H9 (cell line): ENCODE measurements at regions not wholly inside any gene's neighbourhood (a gene's known extent, or its start where the extent isn't known, plus 50 kb on each side); places are given as distances from the start of the nearest gene placed in this dataset.

Source experiments
- DNase-seq: peaks from one replicate; pipeline ENCODE4 v3.0.0-alpha.2; 2017
- H2AFZ ChIP-seq: one replicate; pipeline ENCODE4 v1.6.1; 2013; ENCODE audit warnings: mild to moderate bottlenecking, low read length, control low read depth, moderate library complexity
- H2AK5ac ChIP-seq: 2 replicates; pipeline ENCODE4 v1.6.1; 2013; ENCODE audit warnings: low read length, control low read depth, mixed read lengths; ENCODE audit not compliant: insufficient read length
- H2BK120ac ChIP-seq: one replicate; pipeline ENCODE4 v1.6.1; 2013; ENCODE audit warnings: low read depth, mild to moderate bottlenecking, low read length, control low read depth, inconsistent platforms; ENCODE audit not compliant: poor library complexity, severe bottlenecking
- H2BK12ac ChIP-seq: 2 replicates; pipeline ENCODE4 v1.6.1; 2013; ENCODE audit warnings: low read length, control low read depth, mixed read lengths, low read depth; ENCODE audit not compliant: insufficient read length
- H2BK15ac ChIP-seq: 2 replicates; pipeline ENCODE4 v1.6.1; 2013; ENCODE audit warnings: low read depth, low read length, control low read depth
- H2BK20ac ChIP-seq: one replicate; pipeline ENCODE4 v1.6.1; 2013; ENCODE audit warnings: low read depth, mild to moderate bottlenecking, low read length, control low read depth, inconsistent platforms; ENCODE audit not compliant: poor library complexity, severe bottlenecking
- H2BK5ac ChIP-seq: 2 replicates; pipeline ENCODE4 v1.6.1; 2013; ENCODE audit warnings: low read length, control low read depth, mixed read lengths; ENCODE audit not compliant: insufficient read length
- H3K14ac ChIP-seq: 2 replicates; pipeline ENCODE4 v1.6.1; 2013; ENCODE audit warnings: low read length, control low read depth; ENCODE audit not compliant: insufficient read depth
- H3K18ac ChIP-seq: 2 replicates; pipeline ENCODE4 v1.6.1; 2013; ENCODE audit warnings: low read depth, mild to moderate bottlenecking, mixed read lengths, low read length, control low read depth; ENCODE audit not compliant: insufficient read length
- H3K23ac ChIP-seq: 2 replicates; pipeline ENCODE4 v1.6.1; 2013; ENCODE audit warnings: low read length, control low read depth, mixed read lengths, low read depth; ENCODE audit not compliant: insufficient read length
- H3K23me2 ChIP-seq: 2 replicates; pipeline ENCODE4 v1.6.1; 2013; ENCODE audit warnings: low read depth, mild to moderate bottlenecking, mixed read lengths, low read length, control low read depth; ENCODE audit not compliant: insufficient read length, poor library complexity, severe bottlenecking
- H3K27ac ChIP-seq: 2 replicates; pipeline ENCODE4 v1.5.1; 2013; ENCODE audit warnings: low read length, control low read depth, mixed read lengths, low read depth; ENCODE audit not compliant: insufficient read length
- H3K27me3 ChIP-seq: 2 replicates; pipeline ENCODE4 v1.6.1; 2013; ENCODE audit warnings: low read length, control low read depth, inconsistent platforms; ENCODE audit not compliant: insufficient read depth
- H3K4ac ChIP-seq: 2 replicates; pipeline ENCODE4 v1.6.1; 2013; ENCODE audit warnings: low read depth, mild to moderate bottlenecking, control low read depth, inconsistent platforms, low read length, moderate library complexity
- H3K4me1 ChIP-seq: 2 replicates; pipeline ENCODE4 v1.6.1; 2013; ENCODE audit warnings: low read length, control low read depth, inconsistent platforms; ENCODE audit not compliant: insufficient read depth
- H3K4me2 ChIP-seq: 2 replicates; pipeline ENCODE4 v1.6.1; 2013; ENCODE audit warnings: low read length, control low read depth, mixed read lengths; ENCODE audit not compliant: insufficient read length, insufficient read depth
- H3K56ac ChIP-seq: 2 replicates; pipeline ENCODE4 v1.6.1; 2013; ENCODE audit warnings: low read depth, mild to moderate bottlenecking, mixed read lengths, low read length, control low read depth; ENCODE audit not compliant: insufficient read length
- H3K79me1 ChIP-seq: 2 replicates; pipeline ENCODE4 v1.6.1; 2013; ENCODE audit warnings: low read depth, mild to moderate bottlenecking, moderate library complexity, low read length, control low read depth, inconsistent platforms; ENCODE audit not compliant: insufficient read depth, poor library complexity, severe bottlenecking
- H3K79me2 ChIP-seq: 2 replicates; pipeline ENCODE4 v1.6.1; 2013; ENCODE audit warnings: low read length, control low read depth, inconsistent platforms; ENCODE audit not compliant: insufficient read depth
- H3K9ac ChIP-seq: 2 replicates; pipeline ENCODE4 v1.6.1; 2013; ENCODE audit warnings: low read length, control low read depth, mixed read lengths; ENCODE audit not compliant: insufficient read length; ENCODE audit errors: extremely low read depth
- H3K9me3 ChIP-seq: one replicate; pipeline ENCODE4 v1.6.1; 2013; ENCODE audit warnings: low read depth, low read length, inconsistent platforms; ENCODE audit not compliant: control insufficient read depth
- H3T11ph ChIP-seq: one replicate; pipeline ENCODE4 v1.6.1; 2013; ENCODE audit warnings: mild to moderate bottlenecking, low read length, control low read depth, inconsistent platforms
- H4K20me1 ChIP-seq: one replicate; pipeline ENCODE4 v1.6.1; 2013; ENCODE audit not compliant: control insufficient read depth, insufficient read length, insufficient read depth
- H4K5ac ChIP-seq: 2 replicates; pipeline ENCODE4 v1.6.1; 2013; ENCODE audit warnings: low read depth, mild to moderate bottlenecking, mixed read lengths, low read length, control low read depth; ENCODE audit not compliant: insufficient read length
- H4K8ac ChIP-seq: replicated peaks from 2 replicates; pipeline ENCODE4 v1.6.1; 2013; ENCODE audit warnings: low read length, control low read depth, mixed read lengths, low read depth; ENCODE audit not compliant: insufficient read length
- H4K91ac ChIP-seq: 2 replicates; pipeline ENCODE4 v1.6.1; 2013; ENCODE audit warnings: low read depth, mild to moderate bottlenecking, moderate library complexity, mixed read lengths, low read length, control low read depth; ENCODE audit not compliant: insufficient read length
- H3K27ac Mint-ChIP-seq, 3 experiments: 2 replicates in 2 of 3; 3 replicates in 1 of 3; pipeline ENCODE4 v1.8.0; 2020 to 2021; ENCODE audit warnings: mixed read lengths in 3 of 3, mild to moderate bottlenecking in 1 of 3, moderate library complexity in 1 of 3
- H3K27me3 Mint-ChIP-seq: 2 replicates; pipeline ENCODE4 v1.8.0; 2021; ENCODE audit warnings: low read depth, mild to moderate bottlenecking, moderate library complexity, mixed read lengths
- H3K36me3 Mint-ChIP-seq, 3 experiments: 2 replicates in 2 of 3; 3 replicates in 1 of 3; pipeline ENCODE4 v1.8.0; 2020 to 2021; ENCODE audit warnings: low read depth in 3 of 3, mixed read lengths in 3 of 3; ENCODE audit not compliant: insufficient read depth in 1 of 3
- H3K4me1 Mint-ChIP-seq, 2 experiments: 2 replicates each; pipeline ENCODE4 v1.8.0; 2020; ENCODE audit warnings: mixed read lengths in 2 of 2
- H3K4me3 Mint-ChIP-seq, 2 experiments: 2 replicates in 1 of 2; 3 replicates in 1 of 2; pipeline ENCODE4 v1.8.0; 2020 to 2021; ENCODE audit warnings: mild to moderate bottlenecking in 2 of 2, mixed read lengths in 2 of 2, moderate library complexity in 1 of 2
- H3K9me3 Mint-ChIP-seq, 2 experiments: 2 replicates in 1 of 2; 3 replicates in 1 of 2; pipeline ENCODE4 v1.8.0; 2020; ENCODE audit warnings: mild to moderate bottlenecking in 2 of 2, mixed read lengths in 2 of 2, moderate library complexity in 1 of 2
- CTCF ChIP-seq: fragments of 200-600 bp; sonication (generic); conservative IDR thresholded peaks from 3 replicates; pipeline ENCODE4 v1.8.0; 2021; ENCODE audit warnings: antibody characterized with exemption, mild to moderate bottlenecking
- WGBS: extraction: QIAGEN DNeasy Blood & Tissue Kit; methylation state at CpG from one replicate; pipeline ENCODE4 v1.1.7; 2013; ENCODE audit warnings: missing lambda C conversion rate, low lambda C conversion rate, mixed read lengths; ENCODE audit not compliant: insufficient read length; ENCODE audit errors: extremely low coverage; 5-methylcytosine and 5-hydroxymethylcytosine counted together

GRCh38 chr9:86515221-86515620 lies 161.0 kb upstream of the TUT7 start:
- Mint-ChIP-seq H3K9me3 (peaks cover 0 to 3% of the 10 kb centered on the region in 2 experiments; a peak in 1 of 5 replicates), H3K27ac (no peak overlapping the region), H3K4me3 (no peak overlapping the region), H3K27me3 (no peaks in the 10 kb centered on the region), H3K36me3 (no peaks in the 10 kb centered on the region), H3K4me1 (peaks cover 9 to 11% of the 10 kb centered on the region in 2 experiments)
- no peaks in the 10 kb centered on the region for H3K79me2 ChIP-seq
- no peak overlapping the region for H3K56ac ChIP-seq
- no peak overlapping the region for H2BK120ac ChIP-seq
- no peak overlapping the region for H3K14ac ChIP-seq
- H3K79me1 ChIP-seq: no peaks in the 10 kb centered on the region
- H2AFZ ChIP-seq: no peak overlapping the region
- no peak overlapping the region for H4K8ac ChIP-seq
- H3K23ac ChIP-seq: no peak overlapping the region
- H2AK5ac ChIP-seq: no peak overlapping the region
- no peaks in the 10 kb centered on the region for H3K23me2 ChIP-seq
- H2BK12ac ChIP-seq: no peak overlapping the region
- no peaks in the 10 kb centered on the region for H3K4me1 ChIP-seq
- no peak overlapping the region for H3K4ac ChIP-seq
- H3K4me2 ChIP-seq: no peak overlapping the region
- H3K18ac ChIP-seq: no peak overlapping the region
- no peak overlapping the region for H3K27ac ChIP-seq
- TF ChIP-seq CTCF: no peak
- no peak overlapping the region for H3T11ph ChIP-seq
- DNase-seq: no peak
- no peaks in the 10 kb centered on the region; the same call in 1 of the 2 replicates for H3K27me3 ChIP-seq
- H3K9ac ChIP-seq: no peak overlapping the region
- no CpG with 5 or more reads among the region's 4 CpGs for WGBS
- H4K91ac ChIP-seq: no peak overlapping the region
- H2BK15ac ChIP-seq: no peak overlapping the region
- H4K20me1 ChIP-seq: no peaks in the 10 kb centered on the region
- no peak overlapping the region for H4K5ac ChIP-seq
- no peaks in the 10 kb centered on the region for H3K9me3 ChIP-seq
- no peak overlapping the region for H2BK5ac ChIP-seq
- H2BK20ac ChIP-seq: no peak overlapping the region
